Skeletal muscle tissue (tissue), 3 donors: ENCODE measurements at regions not wholly inside any gene's neighbourhood (a gene's known extent, or its start where the extent isn't known, plus 50 kb on each side); places are given as distances from the start of the nearest gene placed in this dataset.

ENCODE experiments used
- H3K27ac ChIP-seq: one replicate; pipeline ENCODE4 v1.7.0; 2013; ENCODE audit warnings: mild to moderate bottlenecking, low read depth, low read length, inconsistent platforms
- H3K27me3 ChIP-seq, 3 donors: one replicate each; pipeline ENCODE4 v1.7.0; 2013; ENCODE audit warnings: low read length in 3 of 3; ENCODE audit not compliant: control insufficient read depth in 3 of 3, insufficient read depth in 3 of 3
- H3K36me3 ChIP-seq, 3 donors: one replicate each; pipeline ENCODE4 v1.7.0; 2013; ENCODE audit warnings: low read length in 3 of 3; ENCODE audit not compliant: control insufficient read depth in 3 of 3, insufficient read depth in 3 of 3
- H3K4me1 ChIP-seq, 3 donors: one replicate each; pipeline ENCODE4 v1.7.0; 2013; ENCODE audit warnings: low read length in 3 of 3, mild to moderate bottlenecking in 3 of 3; ENCODE audit not compliant: control insufficient read depth in 3 of 3, insufficient read depth in 3 of 3
- H3K4me3 ChIP-seq, 3 donors: one replicate each; pipeline ENCODE4 v1.7.0; 2013; ENCODE audit warnings: low read length in 3 of 3
- H3K9ac ChIP-seq, 3 donors: one replicate each; pipeline ENCODE4 v1.7.0; 2013; ENCODE audit warnings: low read length in 3 of 3, mild to moderate bottlenecking in 3 of 3, moderate library complexity in 2 of 3, low read depth in 1 of 3
- H3K9me3 ChIP-seq, 3 donors: one replicate each; pipeline ENCODE4 v1.7.0; 2013; ENCODE audit warnings: low read length in 3 of 3; ENCODE audit not compliant: control insufficient read depth in 3 of 3
- donor health status: Osteomylitis.

- no peak overlapping the region for H3K4me3 ChIP-seq
Measured at GRCh38 chr4:22997358-22998224, 304.9 kb downstream of the GBA3 start.

GRCh38 chr4:22991576-22991975 is 298.8 kb downstream of the GBA3 start:
- H3K27ac ChIP-seq: no peak overlapping the region
- H3K4me3 ChIP-seq: no peak overlapping the region
- no peaks in the 10 kb centered on the region for H3K4me1 ChIP-seq
- no peaks in the 10 kb centered on the region for H3K27me3 ChIP-seq
- H3K36me3 ChIP-seq: no peaks in the 10 kb centered on the region
- H3K9me3 ChIP-seq: no peaks in the 10 kb centered on the region
- H3K9ac ChIP-seq: no peak overlapping the region

More at GRCh38 chr4:22997358-22998224, 304.9 kb downstream of the GBA3 start:
- no peaks in the 10 kb centered on the region for H3K4me1 ChIP-seq
- H3K27ac ChIP-seq: no peak overlapping the region
- H3K9me3 ChIP-seq: no peaks in the 10 kb centered on the region
- no peaks in the 10 kb centered on the region for H3K36me3 ChIP-seq
- no peak overlapping the region for H3K9ac ChIP-seq
- H3K27me3 ChIP-seq: no peaks in the 10 kb centered on the region

- H3K9ac ChIP-seq: no peak overlapping the region
Measured at GRCh38 chr4:22988526-22988925, 295.8 kb downstream of the GBA3 start.

GRCh38 chr4:22987870-22988269 is 295.1 kb downstream of the GBA3 start:
- Histone ChIP-seq H3K9ac (no peak overlapping the region), H3K27ac (no peak overlapping the region), H3K36me3 (no peaks in the 10 kb centered on the region), H3K9me3 (no peaks in the 10 kb centered on the region), H3K4me1 (no peaks in the 10 kb centered on the region), H3K27me3 (no peaks in the 10 kb centered on the region), H3K4me3 (no peak overlapping the region)

More at GRCh38 chr4:22988526-22988925, 295.8 kb downstream of the GBA3 start:
- H3K36me3 ChIP-seq: no peaks in the 10 kb centered on the region
- no peaks in the 10 kb centered on the region for H3K9me3 ChIP-seq
- H3K27me3 ChIP-seq: no peaks in the 10 kb centered on the region
- H3K4me1 ChIP-seq: no peaks in the 10 kb centered on the region
- no peak overlapping the region for H3K4me3 ChIP-seq
- no peak overlapping the region for H3K27ac ChIP-seq

- Histone ChIP-seq H3K4me1 (no peaks in the 10 kb centered on the region), H3K27me3 (no peaks in the 10 kb centered on the region), H3K36me3 (no peaks in the 10 kb centered on the region), H3K9ac (no peak overlapping the region), H3K27ac (no peak overlapping the region), H3K4me3 (no peak overlapping the region), H3K9me3 (no peaks in the 10 kb centered on the region)
Measured at GRCh38 chr4:22986881-22987280, 294.1 kb downstream of the GBA3 start.

GRCh38 chr4:22986262-22986661 is 293.5 kb downstream of the GBA3 start:
- Histone ChIP-seq H3K27ac (no peak overlapping the region), H3K4me1 (no peaks in the 10 kb centered on the region), H3K36me3 (no peaks in the 10 kb centered on the region), H3K9me3 (no peaks in the 10 kb centered on the region), H3K27me3 (no peaks in the 10 kb centered on the region), H3K4me3 (no peak overlapping the region), H3K9ac (no peak overlapping the region)

GRCh38 chr4:22984390-22984789 is 291.7 kb downstream of the GBA3 start:
- no peak overlapping the region for H3K4me3 ChIP-seq

GRCh38 chr4:22978656-22979055 is 285.9 kb downstream of the GBA3 start:
- no peaks in the 10 kb centered on the region for H3K36me3 ChIP-seq
- H3K4me1 ChIP-seq: no peaks in the 10 kb centered on the region
- H3K9ac ChIP-seq: no peak overlapping the region
- no peak overlapping the region for H3K27ac ChIP-seq
- H3K9me3 ChIP-seq: peaks cover 0 to 4% (median 0%) of the 10 kb centered on the region in 3 donors
- peaks cover 0 to 2% (median 0%) of the 10 kb centered on the region in 3 donors for H3K27me3 ChIP-seq
- H3K4me3 ChIP-seq: no peak overlapping the region

More at GRCh38 chr4:22984390-22984789, 291.7 kb downstream of the GBA3 start:
- H3K9me3 ChIP-seq: no peaks in the 10 kb centered on the region
- no peaks in the 10 kb centered on the region for H3K4me1 ChIP-seq
- H3K27ac ChIP-seq: no peak overlapping the region
- H3K27me3 ChIP-seq: peaks cover 0 to under 1% (median 0%) of the 10 kb centered on the region in 3 donors
- H3K9ac ChIP-seq: no peak overlapping the region
- no peaks in the 10 kb centered on the region for H3K36me3 ChIP-seq

- H3K4me1 ChIP-seq: no peaks in the 10 kb centered on the region
- no peaks in the 10 kb centered on the region for H3K27me3 ChIP-seq
- H3K4me3 ChIP-seq: no peak overlapping the region
- no peaks in the 10 kb centered on the region for H3K36me3 ChIP-seq
- peaks cover 0 to 4% (median 0%) of the 10 kb centered on the region in 3 donors for H3K9me3 ChIP-seq
- H3K27ac ChIP-seq: no peak overlapping the region
- H3K9ac ChIP-seq: no peak overlapping the region
Measured at GRCh38 chr4:22970665-22971064, 277.9 kb downstream of the GBA3 start.

- Histone ChIP-seq H3K9me3 (peaks cover 0 to 4% (median 0%) of the 10 kb centered on the region in 3 donors), H3K4me3 (no peak overlapping the region), H3K36me3 (no peaks in the 10 kb centered on the region), H3K4me1 (no peaks in the 10 kb centered on the region), H3K9ac (no peak overlapping the region), H3K27me3 (no peaks in the 10 kb centered on the region), H3K27ac (no peak overlapping the region)
Measured at GRCh38 chr4:22969287-22969896, 276.7 kb downstream of the GBA3 start.
